ENCODE measurements at regions not wholly inside any gene's neighbourhood (a gene's known extent, or its start where the extent isn't known, plus 50 kb on each side); places are given as distances from the start of the nearest gene placed in this dataset.

- TF ChIP-seq CTCF (conservative IDR thresholded peaks at IDR 0.05): no peak
- no peak for TF ChIP-seq EZH2 (IDR thresholded peaks at IDR 0.05; ENCODE audit: low read depth)
Observed at GRCh38 chr18:76260941-76261472, 234.0 kb downstream of the ZNF516 start.
